ENCODE measurements at regions not wholly inside any gene's neighbourhood (a gene's known extent, or its start where the extent isn't known, plus 50 kb on each side); places are given as distances from the start of the nearest gene placed in this dataset.

GRCh38 chr7:130882396-130882795 lies 148.4 kb upstream of the KLF14 start:
- 100% methylated on average over 1 of the region's 2 CpGs for WGBS (ENCODE audit: insufficient coverage)
- ATAC-seq (ENCODE audit: low read depth) = no peak

GRCh38 chr7:130883928-130884327 lies 149.9 kb upstream of the KLF14 start:
- no peak overlapping the region for H3K4me2 ChIP-seq (replicated peaks; ENCODE audit: low read depth, low read length, poor library complexity, severe bottlenecking)
- intact Hi-C loops (cut with micrococcal nuclease) = no loop called here
- 88% methylated on average over 2 of the region's 6 CpGs for WGBS (ENCODE audit: insufficient coverage)
- peaks cover 45% of the 10 kb centered on the region for H4K20me1 ChIP-seq (ENCODE audit: control insufficient read depth, insufficient read depth, low read length, poor library complexity, severe bottlenecking)
- H3K27ac Mint-ChIP-seq = no peak overlapping the region
- H2AFZ ChIP-seq (ENCODE audit: insufficient read depth, low read depth, low read length, poor library complexity, severe bottlenecking) = no peak overlapping the region
- no peaks in the 10 kb centered on the region for H3K9me3 ChIP-seq (ENCODE audit: control extremely low read depth in 1 of 3, control insufficient read depth in 2 of 3, insufficient read depth in 1 of 3, low read length in 2 of 3)
- CTCF ChIA-PET = interaction anchor here (0.7 to 1.1 kb wide), 2 partner anchors 9 to 10 kb away, joined by 3 read pairs; no protein-coding TSS in a partner anchor
- POLR2A ChIA-PET = no interaction called here
- no peaks in the 10 kb centered on the region for H3K27me3 ChIP-seq (replicated peaks in 1 of 4; ENCODE audit: control extremely low read depth in 1 of 4, control insufficient read depth in 3 of 4, insufficient read depth in 4 of 4, low read length in 3 of 4)
- no peaks in the 10 kb centered on the region for H3K27me3 Mint-ChIP-seq
- no peaks in the 10 kb centered on the region for H3K9me3 Mint-ChIP-seq (ENCODE audit: insufficient read depth)
- DNase-seq (no peak), ATAC-seq (ENCODE audit: low read depth) (no peak)
- no peak overlapping the region for H3K4me3 Mint-ChIP-seq
- no peaks in the 10 kb centered on the region for H3K4me1 ChIP-seq (ENCODE audit: control insufficient read depth in 2 of 2, insufficient read depth in 2 of 2, low read length in 2 of 2)
- peaks cover 19% of the 10 kb centered on the region for H3K79me2 ChIP-seq (ENCODE audit: control insufficient read depth, insufficient read depth, low read length)
- peaks cover 13 to 76% of the 10 kb centered on the region in 2 experiments for H3K36me3 ChIP-seq (replicated peaks in 1 of 2; ENCODE audit: control extremely low read depth in 1 of 2, control insufficient read depth in 1 of 2, extremely low read depth in 1 of 2, insufficient read depth in 2 of 2, low read length in 1 of 2)
- TF ChIP-seq CTCF (IDR thresholded peaks at IDR 0.05) (no peak), EZH2 (IDR thresholded peaks at IDR 0.05; ENCODE audit: borderline replicate concordance, insufficient read depth, low read depth, low read length, poor library complexity, severe bottlenecking) (no peak)
- H3K4me3 ChIP-seq (ENCODE audit: control extremely low read depth in 1 of 5, extremely low read depth in 1 of 5, insufficient read depth in 1 of 5, low read depth in 2 of 5, low read length in 4 of 5) = peak overlapping the region in 1 of 5 experiments; percentile 22
- no peak overlapping the region for H3K9ac ChIP-seq (ENCODE audit: low read length)
- H3K27ac ChIP-seq (ENCODE audit: low read length in 2 of 2) = no peak overlapping the region
- peaks cover 6% of the 10 kb centered on the region for H3K4me1 Mint-ChIP-seq

More at GRCh38 chr7:130882396-130882795, 148.4 kb upstream of the KLF14 start:
- Histone ChIP-seq H4K20me1 (ENCODE audit: control insufficient read depth, insufficient read depth, low read length, poor library complexity, severe bottlenecking) (peaks cover 33% of the 10 kb centered on the region), H3K36me3 (replicated peaks in 1 of 2; ENCODE audit: control extremely low read depth in 1 of 2, control insufficient read depth in 1 of 2, extremely low read depth in 1 of 2, insufficient read depth in 2 of 2, low read length in 1 of 2) (peaks cover 8 to 83% of the 10 kb centered on the region in 2 experiments), H3K4me1 (ENCODE audit: control insufficient read depth in 2 of 2, insufficient read depth in 2 of 2, low read length in 2 of 2) (no peaks in the 10 kb centered on the region), H3K79me2 (ENCODE audit: control insufficient read depth, insufficient read depth, low read length) (peaks cover 5% of the 10 kb centered on the region), H3K27me3 (replicated peaks in 1 of 4; ENCODE audit: control extremely low read depth in 1 of 4, control insufficient read depth in 3 of 4, insufficient read depth in 4 of 4, low read length in 3 of 4) (no peaks in the 10 kb centered on the region), H3K4me3 (ENCODE audit: control extremely low read depth in 1 of 5, extremely low read depth in 1 of 5, insufficient read depth in 1 of 5, low read depth in 2 of 5, low read length in 4 of 5) (peak overlapping the region in 1 of 5 experiments; percentile 8), H3K9me3 (ENCODE audit: control extremely low read depth in 1 of 3, control insufficient read depth in 2 of 3, insufficient read depth in 1 of 3, low read length in 2 of 3) (no peaks in the 10 kb centered on the region), H3K27ac (ENCODE audit: low read length in 2 of 2) (peak overlapping the region in 1 of 2 donors; percentile 20), H2AFZ (ENCODE audit: insufficient read depth, low read depth, low read length, poor library complexity, severe bottlenecking) (no peak overlapping the region), H3K9ac (ENCODE audit: low read length) (no peak overlapping the region), H3K4me2 (replicated peaks; ENCODE audit: low read depth, low read length, poor library complexity, severe bottlenecking) (no peak overlapping the region)
- no peak for DNase-seq
- intact Hi-C loops (cut with micrococcal nuclease) = no loop called here
- Mint-ChIP-seq H3K4me3 (no peak overlapping the region), H3K27me3 (no peaks in the 10 kb centered on the region), H3K9me3 (ENCODE audit: insufficient read depth) (no peaks in the 10 kb centered on the region), H3K27ac (no peak overlapping the region), H3K4me1 (peaks cover 6% of the 10 kb centered on the region)
- CTCF ChIA-PET = interaction anchor here (1.1 to 3.3 kb wide), 3 partner anchors 13 to 158 kb away, joined by 3 to 16 read pairs (median 3); no protein-coding TSS in a partner anchor
- POLR2A ChIA-PET = no interaction called here
- TF ChIP-seq EZH2 (IDR thresholded peaks at IDR 0.05; ENCODE audit: borderline replicate concordance, insufficient read depth, low read depth, low read length, poor library complexity, severe bottlenecking) (no peak), CTCF (IDR thresholded peaks at IDR 0.05) (no peak)

Data from B cell (primary cell).